SU-DHL-6 (cell line): ENCODE measurements at regions not wholly inside any gene's neighbourhood (a gene's known extent, or its start where the extent isn't known, plus 50 kb on each side); places are given as distances from the start of the nearest gene placed in this dataset.

ENCODE experiments used
- EZH2phosphoT487 ChIP-seq: fragments of 200-600 bp; sonication (generic), shearing (Covaris generic); conservative IDR thresholded peaks from 2 replicates; pipeline ENCODE4 v1.6.1; 2018; ENCODE audit warnings: mild to moderate bottlenecking, antibody characterized with exemption, low read length, moderate library complexity, mixed read lengths
- TF ChIP-seq, protein P1 (sequence below): fragments of 200-600 bp; sonication (generic); IDR thresholded peaks from one replicate; pipeline ENCODE4 v1.5.1; 2017; ENCODE audit warnings: antibody characterized with exemption, mild to moderate bottlenecking, low read length, moderate library complexity; ENCODE audit not compliant: insufficient read depth, poor library complexity, severe bottlenecking

DNA sequence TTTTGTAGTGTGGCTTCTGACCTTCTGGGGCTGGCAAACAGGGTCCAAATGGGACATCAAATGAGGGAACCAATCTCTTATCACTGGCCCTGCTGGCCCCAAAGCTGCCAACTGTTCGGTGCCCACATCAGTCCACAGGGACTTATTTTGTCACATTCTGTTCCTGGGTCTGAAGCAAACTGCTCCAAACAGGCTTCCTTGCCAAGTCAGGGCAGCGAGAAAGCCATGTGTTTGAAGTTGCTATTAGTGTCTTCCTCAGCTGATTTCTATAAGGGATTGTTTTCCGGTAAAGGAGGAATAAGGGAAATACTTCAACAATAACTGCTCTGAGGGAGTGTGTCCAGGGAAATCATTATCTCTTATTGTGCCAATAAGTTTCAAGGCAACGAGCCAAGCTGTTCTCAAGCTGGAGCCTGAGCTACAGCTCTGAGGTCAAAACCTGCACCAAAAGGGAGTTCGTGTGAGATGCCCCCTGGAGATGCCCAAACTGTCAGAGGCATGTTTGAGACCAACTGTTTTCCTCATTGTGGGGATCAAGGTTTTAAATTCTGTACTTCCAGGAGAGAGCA, 381.4 kb upstream of the PROX1 start:
- no peak for TF ChIP-seq EZH2phosphoT487
- TF ChIP-seq, protein P1, sequence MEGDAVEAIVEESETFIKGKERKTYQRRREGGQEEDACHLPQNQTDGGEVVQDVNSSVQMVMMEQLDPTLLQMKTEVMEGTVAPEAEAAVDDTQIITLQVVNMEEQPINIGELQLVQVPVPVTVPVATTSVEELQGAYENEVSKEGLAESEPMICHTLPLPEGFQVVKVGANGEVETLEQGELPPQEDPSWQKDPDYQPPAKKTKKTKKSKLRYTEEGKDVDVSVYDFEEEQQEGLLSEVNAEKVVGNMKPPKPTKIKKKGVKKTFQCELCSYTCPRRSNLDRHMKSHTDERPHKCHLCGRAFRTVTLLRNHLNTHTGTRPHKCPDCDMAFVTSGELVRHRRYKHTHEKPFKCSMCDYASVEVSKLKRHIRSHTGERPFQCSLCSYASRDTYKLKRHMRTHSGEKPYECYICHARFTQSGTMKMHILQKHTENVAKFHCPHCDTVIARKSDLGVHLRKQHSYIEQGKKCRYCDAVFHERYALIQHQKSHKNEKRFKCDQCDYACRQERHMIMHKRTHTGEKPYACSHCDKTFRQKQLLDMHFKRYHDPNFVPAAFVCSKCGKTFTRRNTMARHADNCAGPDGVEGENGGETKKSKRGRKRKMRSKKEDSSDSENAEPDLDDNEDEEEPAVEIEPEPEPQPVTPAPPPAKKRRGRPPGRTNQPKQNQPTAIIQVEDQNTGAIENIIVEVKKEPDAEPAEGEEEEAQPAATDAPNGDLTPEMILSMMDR: no peak
